GM10248 (cell line): ENCODE measurements at regions not wholly inside any gene's neighbourhood (a gene's known extent, or its start where the extent isn't known, plus 50 kb on each side); places are given as distances from the start of the nearest gene placed in this dataset.

Source experiments
- CTCF ChIA-PET: fragments of 300-600 bp; sonication (Branson Sonifier 250); formaldehyde crosslinking; extraction: SDS; loops from one replicate; lab custom pipeline; 2021; ENCODE audit warnings: antibody characterized with exemption; lab: Yijun Ruan, JAX
- POLR2A ChIA-PET: fragments of 350-650 bp; sonication (Branson Sonifier 250); formaldehyde crosslinking; extraction: SDS; loops from one replicate; lab custom pipeline; 2020; ENCODE audit warnings: antibody characterized with exemption; lab: Yijun Ruan, JAX
- DNase-seq: peaks from one replicate; pipeline ENCODE4 v3.0.0; 2012; ENCODE audit errors: extremely low spot score
- CTCF ChIP-seq: IDR thresholded peaks from 2 replicates; pipeline ENCODE4 v1.5.1; 2012; ENCODE audit warnings: mild to moderate bottlenecking, low read depth; ENCODE audit errors: extremely low read depth, missing control alignments, control extremely low read depth

GRCh38 chr3:180855364-180855763 lies 57.1 kb upstream of the FXR1 start:
- CTCF ChIA-PET: interaction anchor here (1.2 to 1.7 kb wide), 4 partner anchors 8 to 216 kb away, joined by 3 to 7 read pairs (median 4); no protein-coding TSS in a partner anchor
- POLR2A ChIA-PET: no interaction called here
- no peak for DNase-seq
- TF ChIP-seq CTCF: no peak

- ChIA-PET CTCF (interaction anchor here (0.5 to 2.1 kb wide), 4 partner anchors 8 to 217 kb away, joined by 3 to 7 read pairs (median 4); no protein-coding TSS in a partner anchor), POLR2A (no interaction called here)
- no peak for TF ChIP-seq CTCF
- no peak for DNase-seq
Observed at GRCh38 chr3:180855956-180856355, 56.5 kb upstream of the FXR1 start.

- DNase-seq: no peak
- ChIA-PET POLR2A (no interaction called here), CTCF (interaction anchor here (1.1 kb wide), 1 partner anchor 12 kb away, joined by 3 read pairs; no protein-coding TSS in a partner anchor)
- TF ChIP-seq CTCF: no peak
Observed at GRCh38 chr3:180860180-180860858, 52.2 kb upstream of the FXR1 start.
